CD4-positive, alpha-beta T cell treated with Interleukin-12 subunit alpha and Interleukin-12 subunit beta, for 1 hour (primary cell): ENCODE measurements at regions not wholly inside any gene's neighbourhood (a gene's known extent, or its start where the extent isn't known, plus 50 kb on each side); places are given as distances from the start of the nearest gene placed in this dataset.
"Not testable (repeated sequence)": the region's sequence is repeated elsewhere in the genome, so short reads cannot be mapped to it uniquely, and the experiment has no call there.

ENCODE experiments used
- DNase-seq: peaks from one replicate; pipeline ENCODE4 v3.0.0-alpha.2; 2020

DNA sequence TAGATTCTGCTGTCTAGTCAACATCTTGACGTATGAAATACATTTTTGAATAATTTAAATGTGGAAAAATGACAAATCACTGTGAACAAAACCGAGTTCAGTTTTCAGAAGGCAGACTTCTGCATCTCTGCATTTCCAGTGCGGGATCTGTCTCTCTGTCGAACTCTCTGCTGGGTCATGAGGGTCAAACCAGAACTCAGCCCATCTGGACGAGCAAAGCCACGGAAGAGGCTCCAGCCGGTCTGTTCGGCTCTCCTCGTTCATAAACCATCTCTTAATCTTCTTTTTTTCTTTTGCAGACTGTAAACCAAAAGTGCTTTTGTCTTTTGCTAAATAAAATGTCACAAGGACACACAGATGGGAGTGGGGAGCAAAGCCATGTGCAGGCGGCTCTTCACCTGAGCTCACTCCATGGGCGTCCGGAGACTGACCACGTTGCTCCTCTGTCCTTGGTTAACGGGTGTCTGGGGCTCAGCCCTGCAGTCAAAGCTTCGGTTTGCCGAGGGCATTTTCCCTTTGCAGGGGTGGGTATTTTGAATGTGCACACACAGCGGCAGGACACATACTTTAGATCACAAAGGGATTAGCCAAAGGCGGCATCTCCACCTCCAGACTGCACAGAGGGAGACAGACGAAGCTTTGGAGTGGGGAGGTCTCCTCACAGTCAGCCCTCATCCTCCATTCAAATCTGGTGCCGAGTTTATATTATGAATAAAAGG lies 737.9 kb upstream of the SALL3 start:
- no peak for DNase-seq

DNA sequence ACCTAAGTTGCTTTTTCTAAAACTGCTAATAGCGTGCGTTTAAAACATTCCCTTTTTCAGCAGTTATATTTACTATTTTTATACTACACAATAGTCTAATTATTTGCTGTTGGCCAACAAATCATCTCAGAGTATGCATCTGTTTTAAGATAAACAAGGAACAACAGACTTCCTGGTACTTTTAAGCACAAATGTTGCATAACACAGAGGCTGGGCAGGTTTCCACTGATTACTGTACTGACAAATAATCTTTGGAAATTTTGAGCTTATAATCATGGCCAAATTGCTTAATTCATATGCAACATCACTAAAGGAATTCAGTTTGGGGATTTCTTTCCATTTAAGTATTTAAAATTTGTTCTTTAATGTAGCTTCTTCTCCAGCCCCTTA lies 737.4 kb upstream of the SALL3 start:
- no peak for DNase-seq

GRCh38 chr18:78242806-78243205 lies 736.8 kb upstream of the SALL3 start:
- DNase-seq: no peak

DNA sequence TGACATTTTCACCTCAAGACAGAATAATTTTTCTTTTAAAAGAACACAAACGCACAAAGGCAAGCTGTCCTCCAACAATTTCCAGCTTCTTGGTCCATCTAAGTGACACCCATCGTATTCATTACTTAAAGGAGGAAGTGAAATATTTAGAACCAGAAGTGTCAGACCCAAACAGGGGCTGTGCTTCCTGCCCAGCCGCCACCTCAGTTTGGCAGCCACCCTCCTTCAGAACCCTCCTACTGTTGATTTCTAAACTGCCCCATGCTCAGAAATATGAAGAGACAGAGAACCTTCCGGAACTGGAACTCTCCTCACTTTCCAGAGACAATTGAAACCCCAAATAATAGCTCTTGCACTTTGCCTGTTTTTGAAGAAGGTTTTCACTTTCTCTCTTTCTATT lies 734.8 kb upstream of the SALL3 start:
- no peak for DNase-seq

GRCh38 chr18:78245451-78245850 lies 734.2 kb upstream of the SALL3 start:
- no peak for DNase-seq

DNA sequence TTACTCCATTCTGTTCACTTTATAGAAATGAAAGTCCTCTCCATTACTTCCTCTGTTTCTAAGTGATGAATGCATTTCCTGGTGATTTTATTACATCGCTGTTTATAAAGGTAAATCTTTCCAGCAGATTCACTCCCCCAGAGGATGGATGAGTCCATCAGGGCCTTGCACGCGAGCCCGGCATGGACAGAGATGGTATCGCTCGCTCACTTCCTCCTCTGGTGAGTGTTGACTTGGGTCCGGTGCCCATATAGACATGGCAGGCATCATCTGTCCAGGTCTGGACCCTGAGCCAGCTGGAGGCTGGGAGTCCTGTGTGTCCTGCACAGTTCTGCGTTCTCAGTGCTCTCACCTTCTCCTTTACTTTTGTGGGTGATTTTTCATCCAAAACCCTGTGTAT lies 733.6 kb upstream of the SALL3 start:
- DNase-seq: no peak

- DNase-seq: no peak
These were observed 733.0 kb upstream of the SALL3 start for GRCh38 chr18:78246588-78246987.

DNA sequence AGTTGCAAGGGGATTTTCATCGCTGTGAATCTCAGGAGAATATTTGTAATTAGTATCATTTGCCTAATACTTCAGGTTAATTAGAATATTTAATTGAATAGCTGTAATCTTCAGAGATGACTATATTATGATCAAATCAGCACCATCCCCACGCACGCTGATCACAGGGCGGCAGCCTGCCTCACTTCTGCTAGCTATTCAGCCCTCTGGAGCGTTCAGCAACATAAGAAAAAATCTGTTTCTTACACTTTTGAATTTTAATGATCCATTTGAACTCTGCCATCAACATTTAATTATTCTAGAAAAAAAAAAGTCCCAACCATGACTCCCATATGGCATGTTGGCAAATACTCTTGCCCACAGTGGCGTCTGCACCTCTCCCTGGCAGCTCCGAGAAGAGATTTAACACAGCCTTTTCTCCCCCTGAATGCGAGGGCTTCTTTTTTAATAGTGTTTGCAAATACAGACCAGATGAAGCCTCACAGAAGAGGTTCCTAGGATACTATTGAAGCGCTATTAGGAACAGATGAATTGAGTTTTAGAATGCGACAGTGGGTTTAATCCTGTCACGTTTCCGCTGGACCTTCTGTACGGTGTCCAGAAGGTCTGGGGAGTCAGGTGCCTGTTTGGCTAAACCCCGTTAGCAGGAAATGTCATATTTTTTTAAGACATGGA lies 731.9 kb upstream of the SALL3 start:
- no peak for DNase-seq

- no peak for DNase-seq
These were observed 724.6 kb upstream of the SALL3 start for GRCh38 chr18:78255013-78255412.

DNA sequence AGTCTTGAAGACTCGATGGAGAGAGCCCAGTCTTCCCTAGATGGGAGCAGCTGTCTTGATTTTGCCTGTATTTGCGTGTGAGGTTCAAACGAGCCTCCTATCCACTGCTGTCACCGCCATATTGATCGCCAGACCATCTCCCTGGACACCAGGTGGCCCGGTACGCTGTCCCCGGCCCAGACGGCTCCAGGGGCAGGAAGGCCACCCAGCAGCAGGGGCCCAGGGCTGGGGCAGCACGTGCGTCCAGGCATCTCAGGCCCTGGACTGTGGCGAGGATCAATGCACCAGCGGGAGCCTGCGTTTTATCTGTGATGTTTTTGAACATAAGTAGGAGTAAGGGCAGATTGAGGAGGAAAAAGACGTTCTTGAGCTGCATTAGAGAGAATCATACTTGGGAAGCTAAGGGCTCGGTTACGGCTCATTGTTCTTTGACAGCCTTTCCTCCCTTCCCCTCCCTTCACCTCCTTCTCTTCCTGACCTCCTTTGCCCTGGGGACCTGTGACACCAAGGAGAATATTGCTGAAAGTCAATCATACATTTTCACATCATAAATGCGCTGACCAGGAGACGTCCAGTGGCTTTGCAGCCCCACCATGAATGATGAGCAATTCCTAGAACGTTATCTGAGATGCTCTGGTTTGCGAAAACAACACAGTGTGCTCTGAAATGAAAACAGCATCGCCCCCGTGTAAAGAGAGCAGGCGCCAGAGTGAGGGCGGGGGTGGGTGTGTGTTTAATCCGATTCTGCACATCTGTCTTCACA lies 711.2 kb upstream of the SALL3 start:
- DNase-seq: no peak

- DNase-seq: no peak
These were observed 707.8 kb upstream of the SALL3 start for GRCh38 chr18:78271790-78272189.

GRCh38 chr18:78273876-78274275 lies 705.7 kb upstream of the SALL3 start:
- DNase-seq: no peak

DNA sequence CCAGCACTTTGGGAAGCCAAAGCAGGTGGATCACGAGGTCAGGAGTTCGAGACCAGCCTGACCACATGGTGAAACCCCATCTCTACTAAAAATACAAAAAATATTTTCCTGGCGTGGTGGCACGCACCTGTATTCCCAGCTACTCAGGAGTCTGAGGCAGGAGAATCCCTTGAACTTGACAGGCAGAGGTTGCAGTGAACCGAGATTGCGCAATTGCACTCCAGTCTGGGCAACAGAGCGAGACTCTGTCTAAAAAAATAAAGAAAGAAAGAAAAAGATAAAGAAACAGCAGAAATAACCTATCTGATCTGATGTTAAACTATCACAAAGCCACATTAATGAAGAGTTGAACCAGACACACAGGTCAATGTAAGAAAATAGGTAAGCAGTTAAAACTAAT lies 696.2 kb upstream of the SALL3 start:
- DNase-seq: not testable (repeated sequence)

- no peak for DNase-seq
These were observed 686.8 kb upstream of the SALL3 start for GRCh38 chr18:78292618-78293380.

- DNase-seq: no peak
These were observed 686.1 kb upstream of the SALL3 start for GRCh38 chr18:78293540-78293939.

GRCh38 chr18:78293940-78294541 lies 685.6 kb upstream of the SALL3 start:
- DNase-seq: no peak

DNA sequence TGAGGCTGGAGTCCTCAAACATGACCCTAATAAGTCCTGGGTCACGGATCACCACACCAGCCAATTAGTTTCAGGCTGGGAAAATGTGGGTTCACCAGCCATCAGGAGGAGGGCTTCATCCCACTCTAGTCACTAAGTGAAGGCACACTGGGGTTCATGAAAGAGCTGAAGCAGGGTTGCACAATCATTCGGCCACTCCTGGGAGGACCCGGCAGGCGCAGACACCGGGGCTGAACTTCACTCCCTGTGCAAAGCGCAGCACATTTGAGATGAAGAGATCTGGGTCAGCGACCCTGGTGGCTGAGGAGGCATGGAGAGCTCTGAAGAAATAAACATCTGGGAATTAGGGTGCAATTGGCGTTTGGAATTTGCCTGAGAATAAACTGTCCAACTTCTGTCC lies 684.4 kb upstream of the SALL3 start:
- no peak for DNase-seq

- no peak for DNase-seq
These were observed 683.5 kb upstream of the SALL3 start for GRCh38 chr18:78296166-78296565.

- DNase-seq: no peak
These were observed 682.6 kb upstream of the SALL3 start for GRCh38 chr18:78297048-78297447.

DNA sequence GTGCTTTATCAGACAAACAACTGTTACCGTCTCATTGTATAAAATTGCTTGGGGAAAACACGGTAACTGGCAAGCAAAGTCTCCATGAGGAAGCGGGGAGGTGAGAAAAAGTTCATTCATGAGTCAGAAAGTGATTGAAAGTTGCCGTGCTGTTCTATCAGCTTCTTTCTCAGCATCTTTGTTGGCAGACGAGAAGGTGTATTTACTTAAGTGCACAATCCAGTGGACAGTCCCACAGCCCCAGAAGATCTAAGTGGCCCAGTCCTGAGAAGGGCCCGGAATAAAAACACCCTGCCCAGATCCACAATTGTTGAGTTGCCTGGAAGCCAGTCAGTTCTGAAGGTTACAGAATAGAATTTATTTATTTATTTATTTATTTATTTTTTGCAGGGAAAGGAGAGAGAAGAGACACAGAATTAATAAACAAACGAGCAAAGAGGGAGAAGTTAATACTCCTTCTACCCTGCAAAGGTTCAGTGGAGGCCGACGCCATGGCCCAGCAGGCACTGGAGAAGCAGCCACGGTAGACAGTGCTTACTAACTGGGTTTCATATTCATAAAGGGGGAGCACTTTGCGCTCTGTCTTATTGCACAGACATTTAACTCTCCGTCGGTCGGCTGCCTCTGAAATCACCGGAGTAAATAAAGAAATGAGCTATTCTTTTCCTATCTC lies 676.0 kb upstream of the SALL3 start:
- no peak for DNase-seq

GRCh38 chr18:78304192-78305164 lies 675.1 kb upstream of the SALL3 start:
- no peak for DNase-seq
